RWPE1 (cell line): ENCODE measurements at regions not wholly inside any gene's neighbourhood (a gene's known extent, or its start where the extent isn't known, plus 50 kb on each side); places are given as distances from the start of the nearest gene placed in this dataset.
A peak's percentile ranks its signal among the peaks of the same experiment; 100 is the strongest.

Experiments
- CTCF ChIA-PET: fragments of 350-600 bp; sonication (Branson Sonifier 250); formaldehyde crosslinking; extraction: SDS; loops from one replicate; lab custom pipeline; 2021; lab: Yijun Ruan, JAX
- POLR2A ChIA-PET: fragments of 400-600 bp; formaldehyde crosslinking; extraction: SDS; loops from one replicate; lab custom pipeline; 2020; ENCODE audit warnings: antibody characterized with exemption; ENCODE audit not compliant: low non-redundant PET; lab: Yijun Ruan, JAX
- DNase-seq: peaks from one replicate; pipeline ENCODE4 v3.0.0; 2012; ENCODE audit warnings: low spot score
- H3K27ac ChIP-seq: fragments of 450-650 bp; 2 replicates; pipeline ENCODE4 v1.5.1; 2017
- CTCF ChIP-seq: fragments of 450-650 bp; conservative IDR thresholded peaks from 2 replicates; pipeline ENCODE4 v1.5.1; 2017; ENCODE audit warnings: low read depth, mild to moderate bottlenecking

GRCh38 chr2:125512313-125512712 lies 1143.6 kb upstream of the GYPC start:
- POLR2A ChIA-PET, result no interaction called here
- TF ChIP-seq CTCF, result no peak
- no peak for DNase-seq
- H3K27ac ChIP-seq, result no peak overlapping the region
- CTCF ChIA-PET, result no interaction called here

GRCh38 chr2:125516496-125517109 lies 1139.4 kb upstream of the GYPC start:
- peak; percentile 15 for DNase-seq
- CTCF ChIA-PET, result interaction anchor here (0.5 to 0.8 kb wide), 5 partner anchors 18 to 667 kb away, joined by 3 to 5 read pairs (median 4); no protein-coding TSS in a partner anchor
- POLR2A ChIA-PET, result no interaction called here
- TF ChIP-seq CTCF, result peak; percentile 55
- no peak overlapping the region for H3K27ac ChIP-seq

GRCh38 chr2:125526093-125526492 lies 1129.9 kb upstream of the GYPC start:
- no peak for DNase-seq
- no peak for TF ChIP-seq CTCF
- ChIA-PET CTCF (no interaction called here), POLR2A (no interaction called here)
- H3K27ac ChIP-seq, result no peak overlapping the region

- no peak for DNase-seq
- ChIA-PET POLR2A (no interaction called here), CTCF (no interaction called here)
- no peak for TF ChIP-seq CTCF
- H3K27ac ChIP-seq, result no peak overlapping the region
These were observed 1120.9 kb upstream of the GYPC start for GRCh38 chr2:125535089-125535488.

- CTCF ChIA-PET, result no interaction called here
- peak; percentile 3 for DNase-seq
- H3K27ac ChIP-seq, result no peak overlapping the region
- TF ChIP-seq CTCF, result no peak
- POLR2A ChIA-PET, result no interaction called here
These were observed 1111.9 kb upstream of the GYPC start for GRCh38 chr2:125543968-125544514.

GRCh38 chr2:125553768-125554167 lies 1102.2 kb upstream of the GYPC start:
- H3K27ac ChIP-seq, result no peak overlapping the region
- no peak for TF ChIP-seq CTCF
- DNase-seq, result no peak
- CTCF ChIA-PET, result no interaction called here
- POLR2A ChIA-PET, result no interaction called here
